Neural progenitor cell (in vitro differentiated cells): ENCODE measurements at regions not wholly inside any gene's neighbourhood (a gene's known extent, or its start where the extent isn't known, plus 50 kb on each side); places are given as distances from the start of the nearest gene placed in this dataset.

Experiments
- EZH2 ChIP-seq: fragments of 200-600 bp; sonication (generic); IDR thresholded peaks from 2 replicates; pipeline ENCODE4 v1.6.1; 2017; ENCODE audit warnings: antibody characterized with exemption, mild to moderate bottlenecking, moderate library complexity
- EZH2phosphoT487 ChIP-seq: fragments of 200-600 bp; sonication (generic); IDR thresholded peaks from 2 replicates; pipeline ENCODE4 v1.6.1; 2017; ENCODE audit warnings: antibody characterized with exemption
- TF ChIP-seq, protein P1 (sequence below): fragments of 200-600 bp; sonication (generic); IDR thresholded peaks from 2 replicates; pipeline ENCODE4 v1.5.1; 2017; ENCODE audit warnings: antibody characterized with exemption, mild to moderate bottlenecking

DNA sequence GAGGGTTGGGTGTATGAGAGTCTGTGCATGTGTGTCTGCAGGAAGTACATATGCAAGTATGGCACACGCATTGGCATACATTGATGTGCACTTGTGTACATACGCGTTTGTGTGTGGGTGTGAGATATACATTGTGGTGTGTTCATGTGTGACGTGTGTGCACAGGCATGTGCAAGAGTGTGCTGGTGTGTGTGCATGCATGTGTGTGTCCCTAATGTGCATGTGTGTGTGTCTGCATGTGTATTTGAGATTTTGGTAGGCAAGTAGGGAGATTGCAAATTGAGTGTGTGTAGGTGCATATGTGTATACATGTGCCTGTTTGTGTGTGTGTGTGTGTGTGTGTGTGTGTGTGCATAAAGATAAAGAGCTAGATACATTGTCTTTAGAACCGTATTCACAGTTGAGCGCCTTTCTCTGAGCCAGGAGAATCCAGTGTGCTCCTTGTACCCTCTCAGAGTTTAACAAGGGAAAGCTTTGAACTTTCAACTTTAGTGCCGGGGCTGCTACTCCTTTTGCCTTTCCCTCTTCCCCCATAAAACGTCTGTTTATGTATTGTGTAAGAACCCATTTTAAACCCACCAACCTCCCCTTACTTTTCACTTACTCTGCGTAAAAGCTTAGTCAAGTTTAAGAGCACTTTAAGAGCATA is 152.4 kb upstream of the CHL1 start:
- TF ChIP-seq EZH2 = no peak
- TF ChIP-seq, protein P1, sequence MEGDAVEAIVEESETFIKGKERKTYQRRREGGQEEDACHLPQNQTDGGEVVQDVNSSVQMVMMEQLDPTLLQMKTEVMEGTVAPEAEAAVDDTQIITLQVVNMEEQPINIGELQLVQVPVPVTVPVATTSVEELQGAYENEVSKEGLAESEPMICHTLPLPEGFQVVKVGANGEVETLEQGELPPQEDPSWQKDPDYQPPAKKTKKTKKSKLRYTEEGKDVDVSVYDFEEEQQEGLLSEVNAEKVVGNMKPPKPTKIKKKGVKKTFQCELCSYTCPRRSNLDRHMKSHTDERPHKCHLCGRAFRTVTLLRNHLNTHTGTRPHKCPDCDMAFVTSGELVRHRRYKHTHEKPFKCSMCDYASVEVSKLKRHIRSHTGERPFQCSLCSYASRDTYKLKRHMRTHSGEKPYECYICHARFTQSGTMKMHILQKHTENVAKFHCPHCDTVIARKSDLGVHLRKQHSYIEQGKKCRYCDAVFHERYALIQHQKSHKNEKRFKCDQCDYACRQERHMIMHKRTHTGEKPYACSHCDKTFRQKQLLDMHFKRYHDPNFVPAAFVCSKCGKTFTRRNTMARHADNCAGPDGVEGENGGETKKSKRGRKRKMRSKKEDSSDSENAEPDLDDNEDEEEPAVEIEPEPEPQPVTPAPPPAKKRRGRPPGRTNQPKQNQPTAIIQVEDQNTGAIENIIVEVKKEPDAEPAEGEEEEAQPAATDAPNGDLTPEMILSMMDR = no peak
- no peak for TF ChIP-seq EZH2phosphoT487
